GM21786 (cell line): ENCODE measurements at regions not wholly inside any gene's neighbourhood (a gene's known extent, or its start where the extent isn't known, plus 50 kb on each side); places are given as distances from the start of the nearest gene placed in this dataset.

ENCODE experiments used
- ATAC-seq: cut with Tn5 transposase; IDR thresholded peaks from one replicate; pipeline ENCODE4 v1.9.1; 2021; ENCODE audit not compliant: unreplicated experiment

GRCh38 chr1:221335161-221336101 is 406.5 kb downstream of the DUSP10 start:
- ATAC-seq, result no peak

GRCh38 chr1:221336126-221336525 is 405.8 kb downstream of the DUSP10 start:
- ATAC-seq, result no peak

- ATAC-seq, result no peak
Measured at GRCh38 chr1:221337106-221337505, 404.8 kb downstream of the DUSP10 start.

- no peak for ATAC-seq
Measured at GRCh38 chr1:221343136-221343535, 398.8 kb downstream of the DUSP10 start.

- ATAC-seq, result no peak
Measured at GRCh38 chr1:221343607-221344006, 398.3 kb downstream of the DUSP10 start.

- no peak for ATAC-seq
Measured at GRCh38 chr1:221344693-221345092, 397.2 kb downstream of the DUSP10 start.

GRCh38 chr1:221347706-221348105 is 394.2 kb downstream of the DUSP10 start:
- no peak for ATAC-seq

GRCh38 chr1:221350091-221350490 is 391.8 kb downstream of the DUSP10 start:
- no peak for ATAC-seq

- ATAC-seq, result no peak
Measured at GRCh38 chr1:221356693-221357092, 385.2 kb downstream of the DUSP10 start.

GRCh38 chr1:221363039-221363438 is 378.9 kb downstream of the DUSP10 start:
- no peak for ATAC-seq

- ATAC-seq, result no peak
Measured at GRCh38 chr1:221366495-221367110, 375.3 kb downstream of the DUSP10 start.

- no peak for ATAC-seq
Measured at GRCh38 chr1:221371705-221372104, 370.2 kb downstream of the DUSP10 start.

GRCh38 chr1:221373795-221374194 is 368.1 kb downstream of the DUSP10 start:
- no peak for ATAC-seq

GRCh38 chr1:221376286-221376685 is 365.6 kb downstream of the DUSP10 start:
- no peak for ATAC-seq

- no peak for ATAC-seq
Measured at GRCh38 chr1:221381910-221382623, 359.8 kb downstream of the DUSP10 start.

- ATAC-seq, result no peak
Measured at GRCh38 chr1:221392453-221392852, 349.4 kb downstream of the DUSP10 start.

GRCh38 chr1:221394011-221394544 is 347.8 kb downstream of the DUSP10 start:
- no peak for ATAC-seq

- ATAC-seq, result no peak
Measured at GRCh38 chr1:221396526-221396925, 345.4 kb downstream of the DUSP10 start.

- no peak for ATAC-seq
Measured at GRCh38 chr1:221397141-221397540, 344.7 kb downstream of the DUSP10 start.

GRCh38 chr1:221397606-221398005 is 344.3 kb downstream of the DUSP10 start:
- no peak for ATAC-seq

- no peak for ATAC-seq
Measured at GRCh38 chr1:221405146-221405545, 336.7 kb downstream of the DUSP10 start.
